Neural cell (in vitro differentiated cells): ENCODE measurements at regions not wholly inside any gene's neighbourhood (a gene's known extent, or its start where the extent isn't known, plus 50 kb on each side); places are given as distances from the start of the nearest gene placed in this dataset.

Source experiments
- CTCF ChIP-seq: fragments of 450-650 bp; IDR thresholded peaks from 2 replicates; pipeline ENCODE4 v1.5.1; 2014; ENCODE audit warnings: antibody characterized with exemption, mild to moderate bottlenecking, moderate library complexity; ENCODE audit not compliant: poor library complexity, severe bottlenecking
- EP300 ChIP-seq: fragments of 450-650 bp; conservative IDR thresholded peaks from 2 replicates; pipeline ENCODE4 v1.6.1; 2014; ENCODE audit warnings: antibody characterized with exemption, mild to moderate bottlenecking, moderate library complexity; ENCODE audit not compliant: poor library complexity, severe bottlenecking
- EZH2 ChIP-seq: fragments of 200-600, 300-800 bp; shearing (Covaris generic), sonication (generic); IDR thresholded peaks from 2 replicates; pipeline ENCODE4 v1.6.1; 2014; ENCODE audit warnings: antibody characterized with exemption, low read length, borderline replicate concordance, mild to moderate bottlenecking; ENCODE audit not compliant: insufficient read depth, poor library complexity, severe bottlenecking
- REST ChIP-seq: IDR thresholded peaks from 2 replicates; pipeline ENCODE4 v1.6.1; 2012; ENCODE audit warnings: borderline replicate concordance
- SMC3 ChIP-seq: fragments of 450-650 bp; conservative IDR thresholded peaks from 2 replicates; pipeline ENCODE4 v1.6.1; 2014; ENCODE audit warnings: antibody characterized with exemption, mild to moderate bottlenecking, moderate library complexity; ENCODE audit not compliant: poor library complexity

GRCh38 chr2:194352505-194352904 is 1304.5 kb upstream of the SLC39A10 start:
- TF ChIP-seq CTCF: no peak
- TF ChIP-seq EP300: no peak
- no peak for TF ChIP-seq EZH2
- TF ChIP-seq SMC3: no peak
- no peak for TF ChIP-seq REST
